Pancreas (tissue), 10 donors: ENCODE measurements at regions not wholly inside any gene's neighbourhood (a gene's known extent, or its start where the extent isn't known, plus 50 kb on each side); places are given as distances from the start of the nearest gene placed in this dataset.

Experiments used
- ATAC-seq, 4 donors: fragments of 200-7000 bp; cut with Tn5 transposase; one replicate each; pipeline versions ENCODE4 v1.8.0 to v1.9.1; 2020; ENCODE audit warnings: mild to moderate bottlenecking in 4 of 4, moderate library complexity in 4 of 4
- DNase-seq, 6 donors: peaks; one replicate each; pipeline ENCODE4 v3.0.0-alpha.2; 2020
- FAIRE-seq: peaks from 2 replicates; lab custom pipeline; 2012; peaks lifted over from hg19 to GRCh38; lab: Jason Lieb, UNC
- H3K27ac ChIP-seq, 4 donors: fragments of 200-600 bp; sonication (generic); 1 replicate in 3 of 4; 2 replicates in 1 of 4; pipeline versions ENCODE4 v1.5.0 to v1.8.0; 2020
- H3K27me3 ChIP-seq, 4 donors: fragments of 200-600 bp; one replicate each; pipeline ENCODE4 v1.8.0; 2021
- H3K36me3 ChIP-seq, 3 donors: fragments of 200-600 bp; sonication (generic) in 1 of 3; one replicate each; pipeline versions ENCODE4 v1.5.0 to v1.8.0; 2020 to 2021
- H3K4me1 ChIP-seq, 3 donors: fragments of 200-600 bp; one replicate each; pipeline ENCODE4 v1.8.0; 2021
- H3K4me3 ChIP-seq, 4 donors: fragments of 200-600 bp; sonication (generic) in 2 of 4; one replicate each; pipeline versions ENCODE4 v1.5.0 to v1.8.0; 2020 to 2021
- H3K9me3 ChIP-seq, 4 donors: fragments of 200-600 bp; one replicate each; pipeline ENCODE4 v1.8.0; 2021
- WGBS, 2 donors: extraction: QIAGEN DNeasy Blood & Tissue Kit; methylation state at CpG; one replicate each; pipeline ENCODE4 v1.1.7; 2013; 5-methylcytosine and 5-hydroxymethylcytosine counted together
- intact Hi-C, 3 donors: fragments of 100-400 bp; cut with DNase I; formaldehyde crosslinking; loops; one replicate each; pipeline versions ENCODE4 v1.11.1 to v1.14.2; 2022
- TF ChIP-seq, protein P1 (sequence below), 4 donors: fragments of 200-600 bp; sonication (generic) in 3 of 4; IDR thresholded peaks; one replicate each; pipeline versions ENCODE4 v1.5.0 to v1.8.0; 2021; ENCODE audit warnings: antibody characterized with exemption in 4 of 4
- donor health status: healthy with polysubstance abuse.
- donor health status: DM: no; HTN: no; CAD: no; lungs with moderate emphysema.
- donor health status: DM: no; HTN: no; CAD: no.
- donor health status: control.
- donor health status: control.
- donor health status: Bipolar disorder and iron deficiency.
- donor health status: DM: yes; HTN: yes; CAD: no.
- donor health status: DM: no; HTN: no; CAD: no.
- donor health status: DM: no; HTN: no; CAD: no.
- donor health status: DM: yes; HTN: yes; CAD: no.

GRCh38 chr3:187822402-187822801, 77.1 kb upstream of the BCL6 start:
- ATAC-seq, result no peak
- TF ChIP-seq, protein P1, sequence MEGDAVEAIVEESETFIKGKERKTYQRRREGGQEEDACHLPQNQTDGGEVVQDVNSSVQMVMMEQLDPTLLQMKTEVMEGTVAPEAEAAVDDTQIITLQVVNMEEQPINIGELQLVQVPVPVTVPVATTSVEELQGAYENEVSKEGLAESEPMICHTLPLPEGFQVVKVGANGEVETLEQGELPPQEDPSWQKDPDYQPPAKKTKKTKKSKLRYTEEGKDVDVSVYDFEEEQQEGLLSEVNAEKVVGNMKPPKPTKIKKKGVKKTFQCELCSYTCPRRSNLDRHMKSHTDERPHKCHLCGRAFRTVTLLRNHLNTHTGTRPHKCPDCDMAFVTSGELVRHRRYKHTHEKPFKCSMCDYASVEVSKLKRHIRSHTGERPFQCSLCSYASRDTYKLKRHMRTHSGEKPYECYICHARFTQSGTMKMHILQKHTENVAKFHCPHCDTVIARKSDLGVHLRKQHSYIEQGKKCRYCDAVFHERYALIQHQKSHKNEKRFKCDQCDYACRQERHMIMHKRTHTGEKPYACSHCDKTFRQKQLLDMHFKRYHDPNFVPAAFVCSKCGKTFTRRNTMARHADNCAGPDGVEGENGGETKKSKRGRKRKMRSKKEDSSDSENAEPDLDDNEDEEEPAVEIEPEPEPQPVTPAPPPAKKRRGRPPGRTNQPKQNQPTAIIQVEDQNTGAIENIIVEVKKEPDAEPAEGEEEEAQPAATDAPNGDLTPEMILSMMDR (IDR thresholded peaks at IDR 0.05), result no peak
- H3K27me3 ChIP-seq, result no peaks in the 10 kb centered on the region
- DNase-seq, result no peak
- H3K4me1 ChIP-seq, result no peaks in the 10 kb centered on the region
- intact Hi-C loops, result no loop called here
- no peaks in the 10 kb centered on the region for H3K36me3 ChIP-seq
- no peak overlapping the region for H3K27ac ChIP-seq
- H3K4me3 ChIP-seq, result no peak overlapping the region
- H3K9me3 ChIP-seq, result no peaks in the 10 kb centered on the region
- FAIRE-seq, result no peak

DNA sequence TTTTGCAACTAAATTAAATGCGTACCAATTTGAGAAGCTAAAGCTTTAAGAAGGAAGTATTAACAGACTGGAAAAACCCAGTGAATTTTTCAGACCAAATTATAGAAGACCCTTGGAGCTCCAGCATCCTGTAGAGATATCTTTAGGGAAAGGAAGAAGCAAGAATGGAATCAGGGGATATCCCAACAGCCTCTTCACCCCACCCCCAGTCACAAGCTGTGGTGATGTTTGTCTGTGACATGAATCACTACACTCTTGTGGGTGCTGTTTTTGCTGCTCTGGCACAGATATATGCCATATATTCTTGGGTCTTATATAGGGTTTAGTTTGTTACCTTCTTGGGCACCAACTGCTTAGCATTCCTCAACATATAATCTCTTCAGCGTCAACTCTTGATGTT, 78.5 kb upstream of the BCL6 start:
- 94 to 98% methylated on average over 2 of the region's 2 CpGs for WGBS, 2 donors
- DNase-seq, result no peak
- no peak for FAIRE-seq
- ATAC-seq, result no peak
- Histone ChIP-seq H3K4me1 (no peaks in the 10 kb centered on the region), H3K4me3 (no peak overlapping the region), H3K27me3 (no peaks in the 10 kb centered on the region), H3K27ac (no peak overlapping the region), H3K9me3 (no peaks in the 10 kb centered on the region), H3K36me3 (no peaks in the 10 kb centered on the region)
- intact Hi-C loops, result no loop called here
- TF ChIP-seq, protein P1 (IDR thresholded peaks at IDR 0.05), result no peak

DNA sequence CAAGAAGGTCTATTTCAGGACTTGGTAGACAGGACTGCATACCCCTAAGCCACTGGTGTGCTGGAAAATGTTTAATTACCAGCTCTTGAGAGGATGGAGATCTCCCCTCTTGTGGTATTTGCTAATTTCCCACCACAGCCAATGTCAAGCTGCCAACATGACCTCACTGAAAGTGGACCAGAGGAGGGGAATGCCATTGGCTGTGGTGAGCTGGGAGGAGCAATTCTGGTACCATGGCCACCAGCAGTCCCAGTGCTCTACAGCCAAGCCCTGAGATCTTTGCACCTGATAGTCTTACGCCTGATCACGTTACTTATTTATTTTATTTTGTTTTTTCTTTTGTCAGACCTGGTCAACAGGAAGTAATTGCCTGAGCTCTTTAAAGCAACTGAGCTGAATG, 82.5 kb upstream of the BCL6 start:
- Histone ChIP-seq H3K4me3 (no peak overlapping the region), H3K36me3 (no peaks in the 10 kb centered on the region), H3K27ac (no peak overlapping the region), H3K27me3 (no peaks in the 10 kb centered on the region), H3K4me1 (no peaks in the 10 kb centered on the region), H3K9me3 (no peaks in the 10 kb centered on the region)
- no peak for DNase-seq
- ATAC-seq, result no peak
- WGBS, 2 donors, result 83% methylated on average over 2 of the region's 2 CpGs
- TF ChIP-seq, protein P1 (IDR thresholded peaks at IDR 0.05), result no peak
- intact Hi-C loops, result no loop called here
- no peak for FAIRE-seq

DNA sequence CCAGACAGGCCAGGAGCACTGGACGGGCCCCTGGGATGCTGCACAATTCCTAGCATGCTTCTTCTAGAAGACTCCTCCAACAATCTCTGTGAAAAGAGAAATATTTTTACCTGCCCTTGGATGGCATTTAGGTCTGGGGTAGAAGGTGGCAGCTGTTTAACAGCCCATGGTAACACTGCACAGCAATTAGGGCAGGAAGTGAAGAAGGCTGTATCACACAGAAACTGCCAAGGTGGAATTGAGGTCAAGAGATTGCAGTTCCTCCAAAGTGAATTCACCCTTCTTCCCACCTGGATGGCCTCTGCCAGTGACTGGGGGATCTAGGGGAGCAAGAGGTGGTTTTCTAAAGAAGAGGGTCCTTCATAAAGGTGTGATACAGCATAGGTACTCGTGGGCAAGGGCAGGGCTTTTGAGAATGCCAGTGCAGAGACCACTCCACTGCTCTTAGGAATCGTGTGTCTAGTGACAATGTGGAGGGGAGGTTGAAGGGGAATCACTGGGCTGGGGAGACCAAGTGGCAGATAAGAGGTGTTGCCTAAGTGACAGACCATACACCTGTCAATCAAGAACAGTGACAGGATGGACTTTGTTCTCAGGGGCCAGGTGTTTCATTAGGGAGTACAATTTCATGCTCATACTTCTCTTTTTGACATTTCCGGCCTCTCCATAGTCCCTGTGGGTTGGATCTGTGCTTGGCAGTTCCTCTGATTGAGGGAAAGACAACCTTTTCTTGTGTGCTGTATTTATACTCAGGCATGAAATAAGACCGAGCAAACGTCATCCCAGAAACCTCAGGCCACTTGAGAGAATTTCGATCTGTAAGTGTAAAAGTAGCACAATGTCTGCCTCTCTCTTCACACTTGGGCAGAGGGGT, 83.5 kb upstream of the BCL6 start:
- H3K9me3 ChIP-seq, result no peaks in the 10 kb centered on the region
- no peak overlapping the region for H3K4me3 ChIP-seq
- 92 to 93% methylated on average over 7 of the region's 7 CpGs for WGBS, 2 donors
- ATAC-seq (no peak), FAIRE-seq (no peak), DNase-seq (no peak)
- no peaks in the 10 kb centered on the region for H3K27me3 ChIP-seq
- TF ChIP-seq, protein P1 (IDR thresholded peaks at IDR 0.05), result no peak
- no peaks in the 10 kb centered on the region for H3K4me1 ChIP-seq
- intact Hi-C loops, result no loop called here
- no peak overlapping the region for H3K27ac ChIP-seq
- no peaks in the 10 kb centered on the region for H3K36me3 ChIP-seq

GRCh38 chr3:187830181-187830580, 84.9 kb upstream of the BCL6 start:
- FAIRE-seq, result no peak
- 88 to 94% methylated on average over 1 of the region's 1 CpG for WGBS, 2 donors
- no peaks in the 10 kb centered on the region for H3K36me3 ChIP-seq
- TF ChIP-seq, protein P1 (IDR thresholded peaks at IDR 0.05), result no peak
- no peaks in the 10 kb centered on the region for H3K4me1 ChIP-seq
- H3K4me3 ChIP-seq, result no peak overlapping the region
- no peaks in the 10 kb centered on the region for H3K27me3 ChIP-seq
- ATAC-seq, result no peak
- no peak for DNase-seq
- intact Hi-C loops, result no loop called here
- no peak overlapping the region for H3K27ac ChIP-seq
- H3K9me3 ChIP-seq, result no peaks in the 10 kb centered on the region
